WTC11 (cell line): ENCODE measurements at regions not wholly inside any gene's neighbourhood (a gene's known extent, or its start where the extent isn't known, plus 50 kb on each side); places are given as distances from the start of the nearest gene placed in this dataset.
"Not testable (repeated sequence)": the region's sequence is repeated elsewhere in the genome, so short reads cannot be mapped to it uniquely, and the experiment has no call there.

Source experiments
- ATF2 ChIP-seq: sonication (generic); formaldehyde crosslinking; IDR thresholded peaks from 2 replicates; pipeline ENCODE4 v1.8.1; 2022; ENCODE audit warnings: low read depth, missing genetic modification reagents, borderline replicate concordance
- CTCF ChIP-seq: fragments of 200-600 bp; IDR thresholded peaks from 2 replicates; pipeline ENCODE4 v1.8.0; 2022; ENCODE audit warnings: antibody characterized with exemption
- GABPB1 ChIP-seq: sonication (generic); formaldehyde crosslinking; IDR thresholded peaks from 2 replicates; pipeline ENCODE4 v1.8.1; 2023; ENCODE audit warnings: mild to moderate bottlenecking, missing genetic modification reagents
- NR1H2 ChIP-seq: sonication (generic); formaldehyde crosslinking; IDR thresholded peaks from 2 replicates; pipeline ENCODE4 v1.9.0; 2021; ENCODE audit warnings: mild to moderate bottlenecking, moderate library complexity, missing genetic modification reagents
- STAT6 ChIP-seq: sonication (generic); formaldehyde crosslinking; conservative IDR thresholded peaks from 2 replicates; pipeline ENCODE4 v1.8.1; 2023; ENCODE audit warnings: mild to moderate bottlenecking, low read depth, missing genetic modification reagents, moderate library complexity

GRCh38 chr13:16008271-16008670 lies 3173.4 kb downstream of the TUBA3C start:
- not testable (repeated sequence) for TF ChIP-seq ATF2 (CRISPR knock-in tag); NR1H2 (CRISPR knock-in tag); CTCF; GABPB1 (CRISPR knock-in tag); STAT6 (CRISPR knock-in tag)
